ENCODE measurements at regions not wholly inside any gene's neighbourhood (a gene's known extent, or its start where the extent isn't known, plus 50 kb on each side); places are given as distances from the start of the nearest gene placed in this dataset.

DNA sequence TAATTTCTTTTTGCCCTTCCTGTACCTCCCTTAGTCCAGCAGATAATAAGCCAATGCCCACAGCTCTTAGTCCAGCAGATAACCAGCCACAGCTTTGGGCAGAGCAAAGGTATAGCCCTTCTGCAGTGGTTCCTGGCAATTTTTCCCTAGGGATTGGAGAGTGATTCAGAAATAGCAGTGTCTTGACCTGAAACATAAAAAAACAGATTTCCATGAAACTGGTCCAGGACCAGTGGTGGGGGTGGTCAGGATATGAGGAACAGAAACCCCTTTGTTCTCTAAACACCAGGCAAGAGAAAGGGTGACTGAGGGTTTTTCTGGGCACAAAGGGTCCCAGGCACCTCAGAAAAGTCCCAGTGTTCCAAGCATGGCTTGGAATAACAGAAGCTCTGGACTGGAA is 103.4 kb downstream of the ARRDC4 start:
- no peaks in the 10 kb centered on the region for H3K27me3 ChIP-seq (ENCODE audit: insufficient read depth, low read length)
- no peak overlapping the region for H3K27ac ChIP-seq (ENCODE audit: low read depth, low read length)
- H3K9me3 ChIP-seq (ENCODE audit: insufficient read depth, low read depth, low read length): no peaks in the 10 kb centered on the region
- no peaks in the 10 kb centered on the region for H3K4me1 ChIP-seq (ENCODE audit: insufficient read depth, low read length)
- no peak overlapping the region for H3K4me3 ChIP-seq (ENCODE audit: low read length)
- H3K36me3 ChIP-seq (ENCODE audit: insufficient read depth, low read length): no peaks in the 10 kb centered on the region
- H3K9ac ChIP-seq (ENCODE audit: low read depth, low read length): no peak overlapping the region

DNA sequence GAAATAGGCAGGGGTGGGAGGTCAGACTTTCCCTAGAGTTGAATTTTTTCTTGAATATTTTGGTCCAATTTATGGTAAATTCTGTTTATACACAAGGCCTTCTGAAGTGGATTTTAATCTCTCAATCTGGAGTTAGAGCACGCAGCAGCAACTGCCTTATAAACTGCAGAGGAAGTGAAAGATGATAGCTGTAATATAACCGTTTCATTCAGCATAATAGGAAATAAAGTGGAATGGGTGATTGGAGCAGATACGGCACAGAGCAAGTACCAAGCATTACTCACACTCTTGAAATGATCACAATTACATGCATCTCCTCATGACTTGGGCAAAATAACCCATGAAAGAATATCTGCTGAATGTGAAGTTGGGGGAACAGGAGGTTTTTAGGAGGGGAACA is 106.8 kb downstream of the ARRDC4 start:
- Histone ChIP-seq H3K9me3 (ENCODE audit: insufficient read depth, low read depth, low read length) (no peaks in the 10 kb centered on the region), H3K4me1 (ENCODE audit: insufficient read depth, low read length) (no peaks in the 10 kb centered on the region), H3K36me3 (ENCODE audit: insufficient read depth, low read length) (no peaks in the 10 kb centered on the region), H3K27me3 (ENCODE audit: insufficient read depth, low read length) (no peaks in the 10 kb centered on the region), H3K4me3 (ENCODE audit: low read length) (no peak overlapping the region), H3K9ac (ENCODE audit: low read depth, low read length) (no peak overlapping the region), H3K27ac (ENCODE audit: low read depth, low read length) (no peak overlapping the region)
- WGBS: 100% methylated on average over 2 of the region's 3 CpGs

DNA sequence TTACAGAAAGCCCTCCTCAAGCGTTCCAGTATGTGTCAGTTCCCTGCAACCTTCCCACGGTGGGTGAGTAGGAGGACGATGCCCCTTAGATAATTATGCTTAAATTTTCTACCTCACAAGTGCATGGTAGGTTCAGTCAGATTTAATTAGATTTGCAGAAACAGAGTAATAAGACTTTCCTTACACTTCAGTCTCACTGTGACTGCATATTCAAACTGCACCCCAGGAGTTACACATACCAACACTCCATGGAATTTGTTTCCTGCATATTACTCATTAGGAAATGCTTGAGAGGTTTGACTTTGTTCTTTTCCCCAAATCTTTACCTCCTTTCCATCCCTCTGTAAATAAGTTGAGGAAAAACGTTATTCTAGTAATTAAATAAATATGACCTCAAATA is 108.8 kb downstream of the ARRDC4 start:
- WGBS: 89% methylated on average over 3 of the region's 4 CpGs
- H3K4me1 ChIP-seq (ENCODE audit: insufficient read depth, low read length): no peaks in the 10 kb centered on the region
- no peak overlapping the region for H3K4me3 ChIP-seq (ENCODE audit: low read length)
- H3K27me3 ChIP-seq (ENCODE audit: insufficient read depth, low read length): no peaks in the 10 kb centered on the region
- H3K36me3 ChIP-seq (ENCODE audit: insufficient read depth, low read length): no peaks in the 10 kb centered on the region
- H3K9me3 ChIP-seq (ENCODE audit: insufficient read depth, low read depth, low read length): no peaks in the 10 kb centered on the region
- H3K27ac ChIP-seq (ENCODE audit: low read depth, low read length): no peak overlapping the region
- H3K9ac ChIP-seq (ENCODE audit: low read depth, low read length): no peak overlapping the region

DNA sequence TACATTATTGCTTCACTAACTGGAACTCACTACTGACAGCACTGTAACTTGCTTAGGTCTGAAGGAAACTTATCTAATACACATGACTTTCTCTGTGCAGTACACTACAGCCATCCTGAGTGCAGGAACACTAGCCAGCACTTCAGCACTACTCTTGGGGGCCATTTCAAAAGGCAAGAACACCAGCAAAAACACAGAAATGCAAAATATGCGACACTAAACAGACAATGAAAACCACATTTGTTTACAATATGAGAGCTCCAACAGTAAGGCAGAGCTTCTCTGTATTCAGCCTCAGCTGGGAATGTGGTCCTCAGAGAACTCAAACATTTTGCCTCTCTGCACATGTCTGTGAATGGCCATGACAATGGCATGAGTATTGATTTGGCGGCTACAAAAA is 109.6 kb downstream of the ARRDC4 start:
- H3K4me1 ChIP-seq (ENCODE audit: insufficient read depth, low read length): no peaks in the 10 kb centered on the region
- no peaks in the 10 kb centered on the region for H3K9me3 ChIP-seq (ENCODE audit: insufficient read depth, low read depth, low read length)
- no peaks in the 10 kb centered on the region for H3K36me3 ChIP-seq (ENCODE audit: insufficient read depth, low read length)
- WGBS: 98% methylated on average over 1 of the region's 2 CpGs
- no peak overlapping the region for H3K4me3 ChIP-seq (ENCODE audit: low read length)
- no peak overlapping the region for H3K9ac ChIP-seq (ENCODE audit: low read depth, low read length)
- no peaks in the 10 kb centered on the region for H3K27me3 ChIP-seq (ENCODE audit: insufficient read depth, low read length)
- no peak overlapping the region for H3K27ac ChIP-seq (ENCODE audit: low read depth, low read length)

DNA sequence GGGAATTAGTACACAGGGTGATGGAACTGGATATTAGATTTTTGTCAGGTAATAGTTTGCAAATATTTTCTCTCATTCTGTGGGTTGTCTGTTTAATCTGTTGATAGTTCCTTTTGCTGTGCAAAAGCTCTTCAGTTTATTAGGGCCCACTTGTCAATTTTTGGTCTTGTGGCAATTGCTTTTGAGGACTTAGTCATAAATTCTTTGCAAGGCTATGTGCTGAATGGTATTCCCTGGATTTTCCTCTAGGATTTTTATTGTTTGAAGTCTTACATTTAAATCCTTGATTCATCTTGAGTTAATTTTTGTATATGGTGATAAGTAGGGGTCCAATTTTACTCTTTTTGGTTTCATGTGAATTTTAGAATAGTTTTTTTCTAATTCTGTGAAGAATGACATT is 111.3 kb downstream of the ARRDC4 start:
- H3K4me1 ChIP-seq (ENCODE audit: insufficient read depth, low read length): no peaks in the 10 kb centered on the region; the same call in 1 of the 2 replicates
- H3K27ac ChIP-seq (ENCODE audit: low read depth, low read length): no peak overlapping the region
- no peak overlapping the region for H3K9ac ChIP-seq (ENCODE audit: low read depth, low read length)
- no peak overlapping the region for H3K4me3 ChIP-seq (ENCODE audit: low read length)
- H3K36me3 ChIP-seq (ENCODE audit: insufficient read depth, low read length): no peaks in the 10 kb centered on the region
- no peaks in the 10 kb centered on the region for H3K9me3 ChIP-seq (ENCODE audit: insufficient read depth, low read depth, low read length)
- no peaks in the 10 kb centered on the region for H3K27me3 ChIP-seq (ENCODE audit: insufficient read depth, low read length)

DNA sequence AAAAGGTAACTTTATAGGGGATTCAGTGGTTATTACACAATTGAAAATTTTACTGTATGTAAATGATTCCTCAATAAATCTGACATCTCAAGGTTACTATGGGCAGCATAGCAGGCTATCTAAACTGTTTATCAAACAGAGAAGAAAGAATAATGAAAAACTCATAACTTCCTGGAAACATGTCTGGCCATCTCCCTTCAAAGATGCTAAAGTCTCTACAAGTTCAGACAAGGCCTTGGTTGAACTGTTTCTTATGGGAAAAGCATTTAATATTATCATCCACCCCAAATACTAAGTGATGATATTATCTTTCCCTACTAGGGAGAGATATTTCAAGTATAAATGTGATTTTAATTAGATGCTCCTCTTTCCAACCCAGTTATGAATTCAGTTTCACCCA is 114.9 kb downstream of the ARRDC4 start:
- Histone ChIP-seq H3K9me3 (ENCODE audit: insufficient read depth, low read depth, low read length) (no peaks in the 10 kb centered on the region), H3K4me1 (ENCODE audit: insufficient read depth, low read length) (no peaks in the 10 kb centered on the region; the same call in 1 of the 2 replicates), H3K27ac (ENCODE audit: low read depth, low read length) (no peak overlapping the region), H3K27me3 (ENCODE audit: insufficient read depth, low read length) (no peaks in the 10 kb centered on the region), H3K9ac (ENCODE audit: low read depth, low read length) (no peak overlapping the region), H3K36me3 (ENCODE audit: insufficient read depth, low read length) (no peaks in the 10 kb centered on the region), H3K4me3 (ENCODE audit: low read length) (no peak overlapping the region)

DNA sequence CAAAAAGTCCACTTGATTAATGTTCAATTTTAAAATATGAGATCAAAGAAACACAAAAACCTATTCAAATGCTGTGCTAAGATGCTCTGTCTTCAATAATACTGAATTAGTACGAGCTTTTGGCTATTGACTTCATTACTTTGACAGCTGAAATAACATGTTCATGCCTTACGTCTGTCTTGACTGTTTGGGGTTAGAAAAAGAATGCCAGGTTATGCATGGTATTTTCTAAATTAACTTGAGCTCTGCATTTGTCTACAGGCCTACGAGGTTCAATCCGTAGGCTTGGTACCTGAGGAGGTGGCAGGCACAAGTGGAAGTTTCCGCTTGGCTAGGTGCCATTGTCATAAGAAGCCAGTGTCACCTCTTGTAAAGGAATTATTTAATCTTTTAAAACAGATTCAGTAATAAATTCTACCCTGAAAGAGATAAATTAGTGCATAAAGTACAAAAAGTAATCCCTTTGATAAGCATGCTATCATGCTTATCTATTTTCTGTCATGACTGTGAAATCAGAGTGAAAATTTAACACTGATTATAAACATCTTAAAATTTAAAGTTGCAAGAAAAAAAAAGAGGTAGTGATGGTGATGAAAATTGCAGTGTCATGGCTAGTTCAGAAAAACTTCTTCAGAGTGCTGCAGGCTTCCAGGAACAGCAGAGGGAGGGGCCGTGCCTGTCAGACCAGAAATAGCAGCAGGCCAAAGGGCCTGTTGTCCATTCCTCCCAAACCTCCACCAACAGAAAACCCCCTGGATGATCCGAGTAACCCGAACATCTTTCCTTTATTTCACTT is 115.7 kb downstream of the ARRDC4 start:
- no peak overlapping the region for H3K4me3 ChIP-seq (ENCODE audit: low read length)
- no peak overlapping the region for H3K27ac ChIP-seq (ENCODE audit: low read depth, low read length)
- no peaks in the 10 kb centered on the region; the same call in 1 of the 2 replicates for H3K4me1 ChIP-seq (ENCODE audit: insufficient read depth, low read length)
- no peaks in the 10 kb centered on the region for H3K9me3 ChIP-seq (ENCODE audit: insufficient read depth, low read depth, low read length)
- H3K36me3 ChIP-seq (ENCODE audit: insufficient read depth, low read length): no peaks in the 10 kb centered on the region
- H3K9ac ChIP-seq (ENCODE audit: low read depth, low read length): no peak overlapping the region
- 89% methylated on average over 8 of the region's 8 CpGs for WGBS
- H3K27me3 ChIP-seq (ENCODE audit: insufficient read depth, low read length): no peaks in the 10 kb centered on the region

DNA sequence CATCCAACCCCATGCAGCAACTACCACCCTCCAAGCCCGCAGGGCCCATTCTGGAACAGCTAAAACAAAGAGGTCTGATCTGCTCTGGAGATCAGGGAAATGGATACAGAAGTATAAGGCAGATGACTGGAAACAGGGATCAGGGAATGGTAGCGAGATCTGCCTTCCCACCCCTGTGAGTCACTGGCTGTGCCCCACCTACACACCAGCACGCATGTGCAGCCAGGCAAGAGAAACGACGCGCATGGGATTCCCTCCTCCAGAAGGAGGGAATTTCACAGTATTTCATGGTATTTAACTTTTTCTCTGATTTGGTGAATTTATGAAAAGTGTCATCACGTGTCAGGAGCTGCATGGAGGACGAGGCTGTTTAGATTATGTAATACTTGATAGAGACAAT is 116.7 kb downstream of the ARRDC4 start:
- 93% methylated on average over 8 of the region's 8 CpGs for WGBS
- no peak overlapping the region for H3K9ac ChIP-seq (ENCODE audit: low read depth, low read length)
- H3K9me3 ChIP-seq (ENCODE audit: insufficient read depth, low read depth, low read length): no peaks in the 10 kb centered on the region
- no peak overlapping the region for H3K4me3 ChIP-seq (ENCODE audit: low read length)
- H3K4me1 ChIP-seq (ENCODE audit: insufficient read depth, low read length): no peaks in the 10 kb centered on the region; the same call in 1 of the 2 replicates
- H3K27ac ChIP-seq (ENCODE audit: low read depth, low read length): no peak overlapping the region
- H3K36me3 ChIP-seq (ENCODE audit: insufficient read depth, low read length): no peaks in the 10 kb centered on the region
- H3K27me3 ChIP-seq (ENCODE audit: insufficient read depth, low read length): no peaks in the 10 kb centered on the region

DNA sequence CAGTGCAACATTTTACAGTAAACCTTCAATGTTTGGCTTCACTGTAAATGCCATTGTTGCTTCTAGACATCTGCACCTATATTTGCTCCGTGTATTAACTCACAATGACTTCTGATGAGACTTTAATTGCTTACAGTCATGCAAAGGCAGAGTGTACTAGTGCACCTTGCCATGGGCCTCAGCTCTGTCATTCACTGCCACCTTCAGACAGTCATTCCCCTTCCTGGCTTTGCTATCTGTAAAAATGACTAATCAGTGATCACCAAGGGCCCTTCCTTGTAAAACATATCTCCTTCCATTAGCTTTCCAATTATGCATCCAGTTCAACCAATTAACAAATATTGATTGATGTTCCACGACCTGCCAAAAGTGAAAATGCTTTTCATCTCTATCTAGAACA is 120.3 kb downstream of the ARRDC4 start:
- no peaks in the 10 kb centered on the region; the same call in 1 of the 2 replicates for H3K4me1 ChIP-seq (ENCODE audit: insufficient read depth, low read length)
- no peak overlapping the region for H3K9ac ChIP-seq (ENCODE audit: low read depth, low read length)
- 96% methylated on average over 2 of the region's 2 CpGs for WGBS
- H3K4me3 ChIP-seq (ENCODE audit: low read length): no peak overlapping the region
- no peaks in the 10 kb centered on the region for H3K27me3 ChIP-seq (ENCODE audit: insufficient read depth, low read length)
- no peak overlapping the region for H3K27ac ChIP-seq (ENCODE audit: low read depth, low read length)
- H3K9me3 ChIP-seq (ENCODE audit: insufficient read depth, low read depth, low read length): no peaks in the 10 kb centered on the region
- H3K36me3 ChIP-seq (ENCODE audit: insufficient read depth, low read length): no peaks in the 10 kb centered on the region

DNA sequence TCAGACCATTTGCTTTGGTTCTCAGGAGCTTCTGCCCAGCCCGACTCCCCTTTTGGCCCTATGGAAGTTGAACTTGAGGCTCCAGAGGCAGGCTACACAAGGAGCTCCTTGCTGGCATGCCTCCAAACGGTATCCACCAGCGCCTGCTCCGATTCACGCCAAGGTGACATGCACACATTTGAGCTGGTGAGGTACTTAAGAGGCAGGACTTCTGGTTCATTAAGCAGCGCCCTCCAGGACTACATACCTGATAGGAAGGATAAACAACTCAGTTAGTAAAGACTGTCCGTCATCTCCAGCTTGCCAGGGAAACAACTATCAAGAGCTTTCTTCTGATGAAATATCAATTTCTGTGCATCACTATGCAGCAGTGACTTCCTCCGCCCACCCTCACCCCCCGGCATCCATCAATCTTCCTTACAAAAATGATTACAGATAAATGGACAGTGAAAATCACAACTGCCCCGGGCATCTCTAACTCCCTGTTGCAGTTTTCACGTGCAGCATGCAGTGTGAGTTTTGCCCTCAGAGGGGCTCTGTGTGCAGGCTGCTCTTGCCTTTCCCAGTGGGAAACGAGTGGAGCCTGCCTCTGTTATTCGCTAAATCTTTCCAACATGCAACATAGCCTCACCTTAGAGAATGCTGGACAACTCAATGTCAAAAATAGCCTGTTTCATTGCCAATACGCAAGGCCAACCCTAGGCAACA is 122.9 kb downstream of the ARRDC4 start:
- WGBS: 88% methylated on average over 14 of the region's 14 CpGs
- no peaks in the 10 kb centered on the region for H3K36me3 ChIP-seq (ENCODE audit: insufficient read depth, low read length)
- H3K9me3 ChIP-seq (ENCODE audit: insufficient read depth, low read depth, low read length): peaks cover 3% of the 10 kb centered on the region; the same call in 1 of the 2 replicates
- no peaks in the 10 kb centered on the region; the same call in 1 of the 2 replicates for H3K4me1 ChIP-seq (ENCODE audit: insufficient read depth, low read length)
- no peak overlapping the region for H3K4me3 ChIP-seq (ENCODE audit: low read length)
- H3K27ac ChIP-seq (ENCODE audit: low read depth, low read length): no peak overlapping the region
- H3K9ac ChIP-seq (ENCODE audit: low read depth, low read length): no peak overlapping the region
- H3K27me3 ChIP-seq (ENCODE audit: insufficient read depth, low read length): no peaks in the 10 kb centered on the region

DNA sequence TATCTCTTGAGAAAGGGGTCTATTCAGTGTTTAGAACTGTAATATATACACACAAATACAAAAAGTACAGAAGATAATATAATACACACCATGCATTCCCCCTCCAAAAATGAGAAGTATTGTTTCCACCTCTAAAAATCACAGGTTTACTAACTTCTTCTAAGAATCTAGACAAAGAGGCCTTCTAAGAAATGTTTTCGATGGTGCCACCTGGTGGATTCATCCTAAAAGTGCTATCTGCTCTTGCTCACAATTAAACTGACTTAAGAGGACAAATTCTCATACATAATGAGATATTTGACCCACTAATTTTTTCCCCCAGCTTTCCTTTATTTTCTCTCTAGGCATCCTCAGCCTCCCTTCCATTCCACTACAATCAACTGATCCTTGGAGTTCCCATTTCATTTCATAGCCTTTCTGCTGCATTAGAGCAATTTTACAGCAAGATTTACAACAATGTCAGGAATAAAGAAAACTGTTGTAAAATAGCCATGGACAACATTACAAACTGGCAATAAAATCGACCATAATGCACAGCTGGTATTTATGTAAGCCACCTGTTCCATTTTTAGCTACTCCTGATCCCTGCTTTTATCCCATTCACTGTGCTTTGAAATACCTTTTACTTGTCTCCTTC is 124.6 kb downstream of the ARRDC4 start:
- Histone ChIP-seq H3K4me3 (ENCODE audit: low read length) (no peak overlapping the region), H3K27me3 (ENCODE audit: insufficient read depth, low read length) (no peaks in the 10 kb centered on the region), H3K9me3 (ENCODE audit: insufficient read depth, low read depth, low read length) (peaks cover 3% of the 10 kb centered on the region; the same call in 1 of the 2 replicates), H3K4me1 (ENCODE audit: insufficient read depth, low read length) (no peaks in the 10 kb centered on the region; the same call in 1 of the 2 replicates), H3K9ac (ENCODE audit: low read depth, low read length) (no peak overlapping the region), H3K27ac (ENCODE audit: low read depth, low read length) (no peak overlapping the region), H3K36me3 (ENCODE audit: insufficient read depth, low read length) (no peaks in the 10 kb centered on the region)
- 12% methylated on average over 2 of the region's 2 CpGs for WGBS
